Endometrial microvascular endothelial cells (primary cell): ENCODE measurements at regions not wholly inside any gene's neighbourhood (a gene's known extent, or its start where the extent isn't known, plus 50 kb on each side); places are given as distances from the start of the nearest gene placed in this dataset.

ENCODE experiments used
- in situ Hi-C: cut with HindIII; loops from 2 replicates; pipeline ENCODE4 v1.10.0; 2017; ENCODE audit warnings: low sequenced_read_pairs, low pct_unique_long_range_greater_than_20kb; ENCODE audit errors: inconsistent ontology term

DNA sequence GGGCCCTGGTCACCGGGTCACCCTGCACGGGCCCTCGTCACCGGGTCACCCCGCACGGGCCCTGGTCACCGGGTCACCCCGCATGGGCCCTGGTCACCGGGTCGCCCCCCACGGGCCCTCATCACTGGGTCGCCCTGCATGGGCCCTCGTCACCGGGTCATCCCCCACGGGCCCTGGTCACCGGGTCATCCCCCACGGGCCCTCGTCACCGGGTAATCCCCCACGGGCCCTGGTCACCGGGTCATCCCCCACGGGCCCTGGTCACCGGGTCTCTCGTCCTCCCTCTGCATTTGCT is 77.6 kb downstream of the RIPK4 start:
- in situ Hi-C loops = no loop called here

DNA sequence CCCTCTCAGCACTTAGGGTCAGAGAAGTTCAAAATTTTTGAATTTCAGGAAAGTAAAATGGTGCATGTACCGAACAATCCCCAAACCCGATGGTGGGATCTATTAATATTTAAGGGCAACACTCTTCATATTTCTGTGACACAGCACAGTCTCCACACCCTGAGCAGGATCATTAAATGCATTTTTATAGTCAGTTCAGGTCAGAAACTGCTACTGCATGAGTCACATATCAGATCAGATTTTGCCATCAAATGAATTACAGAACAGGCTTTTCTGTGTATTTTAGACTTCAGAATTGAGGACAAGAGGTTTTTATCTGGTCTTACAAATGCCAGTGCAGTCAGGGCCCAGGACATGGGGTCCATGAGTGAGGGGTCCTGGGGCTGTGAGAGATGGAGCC is 79.2 kb downstream of the RIPK4 start:
- in situ Hi-C loops = no loop called here

DNA sequence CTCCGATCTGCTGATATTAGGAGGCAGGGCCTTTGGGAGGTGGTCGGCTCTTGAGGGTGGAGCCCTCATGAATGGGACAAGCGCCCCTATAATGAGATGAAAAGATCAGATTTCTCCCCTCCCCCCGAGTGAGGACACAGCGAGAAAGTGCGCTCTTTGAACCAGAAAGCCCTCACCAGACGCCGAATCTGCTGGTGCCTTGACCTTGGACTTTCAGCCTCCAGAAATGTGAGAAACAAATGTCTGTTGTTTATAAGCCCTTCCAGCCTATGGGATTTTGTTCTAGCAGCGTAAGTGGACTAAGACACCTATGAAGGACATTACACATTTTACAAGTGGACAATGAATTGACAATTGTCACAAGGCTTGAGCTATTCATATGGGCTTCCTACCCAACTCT is 80.2 kb downstream of the RIPK4 start:
- in situ Hi-C loops = no loop called here

DNA sequence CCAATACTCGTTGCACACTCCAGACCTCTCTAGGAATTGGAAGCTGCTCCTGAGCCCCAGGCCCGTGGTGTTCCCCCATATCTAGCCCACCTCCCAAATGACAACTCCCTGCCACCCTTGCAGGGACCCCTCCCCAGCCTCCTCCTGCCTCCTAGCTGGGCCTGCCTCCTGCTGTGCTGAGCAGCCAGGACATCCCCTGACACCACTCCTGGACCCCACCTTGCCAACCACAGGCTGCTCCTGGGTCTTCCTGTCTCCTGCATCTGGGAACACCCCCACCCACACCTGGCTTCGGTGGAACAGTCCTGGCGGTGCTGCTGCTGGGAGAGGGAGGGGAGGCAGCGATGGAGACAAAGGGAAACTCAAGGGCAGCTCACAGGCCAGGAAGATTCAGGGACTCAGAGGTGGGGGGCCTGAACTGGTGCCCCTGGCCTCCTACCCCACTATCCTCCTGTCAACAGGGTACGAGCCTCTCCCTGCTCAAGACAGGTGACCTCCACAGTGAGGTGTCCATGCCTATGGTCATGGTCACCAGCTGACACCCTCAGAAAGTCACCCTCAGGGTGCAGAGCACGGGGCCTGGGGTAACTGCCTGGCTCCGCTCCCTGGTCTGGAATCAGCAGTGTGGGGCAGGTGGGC is 81.2 kb downstream of the RIPK4 start:
- in situ Hi-C loops = no loop called here

DNA sequence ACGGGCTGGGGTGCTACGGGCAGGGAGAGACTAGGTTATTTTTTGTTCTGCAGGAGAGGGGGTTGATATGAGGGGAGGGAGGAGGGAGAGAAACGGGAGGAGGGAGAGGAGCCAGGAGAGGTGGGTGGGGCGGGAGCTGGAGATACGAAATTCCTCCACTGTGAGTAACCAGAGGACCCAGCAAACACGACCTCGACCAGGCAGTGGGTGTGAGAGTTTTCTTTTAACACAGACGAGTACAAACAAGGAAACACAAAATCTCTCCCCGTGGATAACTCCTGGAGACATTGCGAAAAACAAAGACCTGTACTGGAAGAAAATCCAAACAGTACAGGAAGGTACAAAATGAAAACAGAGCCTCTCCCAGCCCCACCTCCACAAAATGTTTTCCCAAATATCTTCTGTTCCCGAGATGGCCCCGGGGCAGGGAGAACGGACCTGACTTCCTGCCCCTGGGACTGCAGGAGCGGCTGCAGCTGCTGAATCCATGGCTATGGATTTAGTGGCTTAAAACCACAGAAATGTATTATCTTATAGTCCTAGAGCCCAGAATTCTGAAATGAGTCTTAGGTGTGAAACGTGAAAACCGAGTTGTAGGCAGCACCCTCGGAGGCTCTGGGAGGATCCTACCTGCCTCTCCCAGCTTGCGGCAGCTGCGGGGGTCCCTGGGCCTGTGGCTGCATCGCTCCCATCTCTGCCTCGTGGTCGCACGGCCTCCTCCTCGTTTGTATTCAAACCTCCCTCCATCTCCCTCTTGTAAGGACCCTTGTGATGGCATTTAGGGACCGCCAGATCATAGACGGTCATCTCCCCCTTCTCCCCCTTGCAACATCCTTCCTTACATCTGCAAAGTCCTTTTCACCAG is 82.2 kb downstream of the RIPK4 start:
- in situ Hi-C loops = no loop called here

DNA sequence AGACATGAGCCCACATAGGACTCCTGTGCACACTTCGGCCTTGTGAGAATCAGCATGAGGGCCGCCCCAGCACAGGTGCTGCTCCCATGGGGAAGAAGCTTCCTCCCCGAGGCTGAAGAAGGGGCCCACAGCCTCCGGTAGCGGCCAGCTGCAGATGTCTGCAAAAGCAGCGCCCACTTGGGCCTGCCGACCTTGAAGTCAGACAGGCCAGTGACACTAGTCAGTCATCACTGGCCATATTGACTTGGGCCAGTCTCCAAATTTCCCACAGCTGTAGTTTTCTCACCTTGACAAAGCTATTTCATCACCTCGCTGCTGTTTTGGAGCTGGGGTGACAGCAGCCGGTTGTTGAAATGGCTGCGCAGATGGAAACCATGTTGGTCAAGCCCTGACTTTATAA is 83.0 kb downstream of the RIPK4 start:
- in situ Hi-C loops = no loop called here

DNA sequence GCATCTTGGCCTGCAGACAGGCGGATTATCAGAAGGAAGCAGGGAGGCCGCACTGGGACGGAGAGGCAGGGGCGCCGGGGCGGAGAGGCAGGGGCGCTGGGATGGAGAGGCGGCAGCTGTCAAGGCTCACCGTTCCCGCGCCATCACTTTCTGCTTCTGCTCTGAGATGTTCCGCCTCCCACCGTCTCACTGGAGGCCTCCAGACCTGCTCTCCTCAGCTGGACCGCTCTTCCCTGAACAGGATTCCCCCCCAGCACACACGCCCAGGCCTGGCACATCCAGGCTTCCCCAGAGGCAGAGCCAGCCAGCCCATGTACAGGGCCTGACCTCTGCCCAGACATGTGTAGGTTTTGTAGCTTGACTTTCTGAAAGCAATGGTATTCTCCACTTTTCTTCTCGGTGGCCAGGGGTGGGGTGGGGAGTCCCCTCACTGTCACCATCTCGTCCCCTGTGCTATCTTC is 84.1 kb downstream of the RIPK4 start:
- in situ Hi-C loops = no loop called here

DNA sequence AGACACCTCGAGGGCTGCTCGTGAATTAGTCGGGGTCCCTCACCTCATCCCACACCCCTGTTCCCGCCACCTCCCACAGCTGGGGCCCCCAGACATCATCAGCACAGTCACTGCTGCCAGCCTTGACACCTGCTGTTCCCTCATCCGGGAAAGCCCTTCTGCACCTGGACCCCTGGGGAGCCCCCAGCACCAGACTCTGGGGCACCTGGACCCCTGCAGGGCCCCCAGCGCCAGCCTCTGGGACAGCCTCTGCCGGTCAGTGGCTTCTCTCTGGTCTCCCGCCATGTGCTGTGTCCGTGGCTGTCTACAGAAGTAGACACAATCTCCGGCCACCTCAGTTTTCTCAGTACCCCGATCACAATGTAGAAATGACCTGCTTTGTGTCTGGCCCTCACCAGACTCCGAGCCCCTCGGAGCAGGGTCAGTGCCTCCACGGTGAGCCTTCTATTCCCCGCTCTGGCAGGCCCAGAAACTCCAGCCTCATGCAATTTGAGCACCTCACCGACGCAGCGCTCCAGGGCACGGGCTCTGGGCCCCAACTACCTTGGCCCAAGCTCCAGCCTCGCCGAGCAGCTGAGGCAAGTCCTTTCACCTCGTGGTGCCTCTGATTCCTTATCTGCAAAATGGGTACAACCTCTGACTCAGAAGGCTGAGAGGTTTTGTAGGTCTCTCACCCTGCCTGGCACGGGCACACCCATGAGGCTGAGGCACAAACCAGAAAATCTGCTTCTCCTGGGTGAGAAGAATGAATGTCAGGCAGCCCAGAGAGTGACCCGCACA is 84.7 kb downstream of the RIPK4 start:
- in situ Hi-C loops = no loop called here

DNA sequence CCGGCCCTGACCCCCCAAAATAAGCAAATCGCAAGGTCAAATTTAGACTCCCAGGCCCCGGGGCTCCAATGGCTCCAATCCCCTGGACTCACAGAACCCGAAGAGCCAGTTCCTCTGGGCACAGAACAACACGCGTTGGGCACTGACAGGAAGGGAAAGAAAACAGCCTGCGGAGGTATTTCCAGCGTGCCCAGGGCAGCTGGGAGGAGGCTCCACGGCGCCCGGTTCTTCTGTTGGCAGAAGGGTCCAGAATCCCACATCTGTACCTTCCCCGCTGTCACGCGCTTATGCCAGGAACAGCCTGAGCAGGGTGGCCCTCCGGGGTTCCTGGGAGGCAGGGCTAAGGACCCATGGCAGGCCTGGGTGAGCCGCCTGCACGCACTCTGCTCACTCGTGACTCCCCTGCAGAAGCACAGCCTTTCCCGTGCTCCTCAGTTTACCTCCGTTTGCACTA is 85.5 kb downstream of the RIPK4 start:
- in situ Hi-C loops = no loop called here

DNA sequence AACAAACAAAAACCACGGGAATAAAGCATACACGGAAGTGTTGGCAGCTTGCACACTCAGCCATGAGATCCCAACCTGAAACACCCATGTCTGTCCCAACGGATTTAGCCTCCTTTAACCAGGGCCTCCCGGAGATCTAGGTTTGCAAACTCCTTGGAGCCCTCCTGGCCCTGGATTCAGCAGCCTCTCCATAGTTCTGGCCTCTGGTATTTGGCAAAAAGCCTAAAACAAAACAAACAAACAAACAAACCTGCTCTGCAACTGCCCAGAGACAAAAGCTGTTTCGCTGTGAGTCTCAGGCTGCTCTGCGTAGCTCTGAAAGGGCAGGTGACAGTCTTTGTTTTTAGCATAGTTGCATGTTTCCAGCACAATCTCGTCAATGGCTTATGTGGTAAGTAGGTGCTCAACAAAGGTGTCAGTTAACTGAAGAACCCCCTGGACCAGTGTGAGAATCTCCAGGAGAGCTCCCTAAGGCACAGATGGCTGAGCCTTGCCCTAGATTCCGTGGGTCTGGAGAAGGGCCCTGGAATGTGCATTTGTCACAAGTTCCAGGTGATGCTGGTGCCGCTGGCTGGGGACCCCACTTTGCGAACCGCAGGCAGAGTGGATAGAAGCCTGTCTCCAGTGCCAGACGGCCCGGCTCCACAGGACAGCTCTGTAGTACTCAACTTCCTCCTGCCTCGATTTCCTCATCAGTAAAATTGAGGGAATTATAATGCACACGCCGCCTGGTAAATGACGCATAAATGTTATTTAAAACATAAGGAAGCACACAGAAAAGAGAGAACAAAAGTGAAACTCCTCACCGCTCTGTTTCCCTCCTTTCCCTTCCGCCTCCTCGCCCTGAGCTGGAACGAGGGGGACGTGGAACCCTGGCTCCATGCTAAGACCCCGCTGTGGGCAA is 86.2 kb downstream of the RIPK4 start:
- in situ Hi-C loops = no loop called here

DNA sequence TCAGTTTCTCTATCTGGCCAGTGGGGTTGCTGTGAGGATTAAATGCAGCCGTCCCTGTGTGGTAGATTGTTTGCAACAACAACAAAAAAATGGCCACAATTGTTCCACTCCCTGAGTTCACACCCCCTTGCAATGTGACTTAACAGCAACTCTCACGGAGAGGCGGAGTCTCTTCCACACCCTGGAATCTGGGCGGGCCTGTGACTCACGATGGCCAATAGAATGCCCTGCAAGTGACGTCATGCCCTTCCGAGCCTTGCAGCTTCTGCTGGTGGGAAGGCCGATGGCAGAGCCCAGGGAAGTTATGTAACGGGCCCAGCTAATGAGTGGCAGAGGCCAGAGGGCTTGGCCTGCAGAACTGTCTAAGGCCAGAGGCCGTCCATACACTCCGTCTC is 87.9 kb downstream of the RIPK4 start:
- in situ Hi-C loops = no loop called here

DNA sequence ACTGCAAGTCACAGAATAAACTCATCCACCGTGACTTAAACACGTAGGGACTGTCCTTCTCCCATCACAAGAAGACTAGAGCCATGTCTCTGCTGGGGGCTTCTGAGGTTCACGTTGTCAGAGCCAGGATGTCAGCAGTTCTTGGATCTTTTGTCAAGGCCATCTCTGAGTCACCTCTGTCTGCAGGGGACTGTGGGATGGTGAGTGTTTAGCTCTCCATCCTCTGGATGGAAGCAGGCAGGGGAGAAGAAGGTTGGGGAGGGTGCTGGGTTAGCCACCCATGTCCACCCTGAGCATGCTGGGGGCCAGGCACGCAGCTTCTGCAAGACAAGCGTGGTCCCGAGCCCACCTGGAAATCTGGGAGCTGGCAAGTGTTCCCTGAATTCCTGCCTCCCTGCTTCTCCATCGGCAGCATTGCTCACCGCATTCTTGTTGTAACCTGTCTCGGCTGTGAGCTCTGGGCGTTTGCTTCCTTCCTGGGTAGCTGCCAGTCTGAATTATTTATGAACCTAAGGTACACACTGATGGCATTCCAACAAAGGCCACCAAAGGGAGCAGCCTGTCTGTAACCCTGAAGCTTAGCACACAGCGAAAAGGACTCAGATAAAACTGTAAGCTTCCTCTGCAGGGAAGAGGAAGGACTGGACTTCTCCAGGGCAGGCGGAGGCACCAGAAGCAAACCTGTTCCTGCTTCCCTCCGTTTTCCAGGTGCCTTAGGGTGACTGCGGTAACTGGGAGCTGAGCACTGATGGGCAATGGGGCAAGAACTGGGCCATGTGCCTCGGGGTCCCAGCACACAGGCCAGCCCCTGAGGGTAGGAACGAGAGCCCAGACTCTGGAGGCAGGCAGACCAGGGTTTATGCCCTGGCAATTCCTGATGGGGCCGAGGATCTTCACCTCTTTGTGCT is 88.6 kb downstream of the RIPK4 start:
- in situ Hi-C loops = no loop called here

DNA sequence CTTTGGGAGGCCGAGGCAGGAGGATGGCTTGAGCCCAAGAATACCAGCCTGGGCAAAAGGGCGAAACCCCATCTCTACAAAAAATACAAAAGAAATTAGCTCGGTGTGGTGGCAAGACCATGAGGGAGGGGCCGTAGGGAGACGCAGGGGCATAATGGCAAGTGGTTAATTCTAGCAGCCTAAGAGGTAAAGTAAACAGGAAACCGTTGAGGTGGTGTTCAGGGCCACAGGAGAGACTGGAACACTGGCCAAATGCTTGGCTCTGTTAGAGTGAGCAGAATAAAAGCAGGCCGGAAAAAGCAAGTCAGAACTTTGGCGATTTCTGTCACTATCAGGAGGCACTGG is 89.2 kb downstream of the RIPK4 start:
- in situ Hi-C loops = no loop called here

DNA sequence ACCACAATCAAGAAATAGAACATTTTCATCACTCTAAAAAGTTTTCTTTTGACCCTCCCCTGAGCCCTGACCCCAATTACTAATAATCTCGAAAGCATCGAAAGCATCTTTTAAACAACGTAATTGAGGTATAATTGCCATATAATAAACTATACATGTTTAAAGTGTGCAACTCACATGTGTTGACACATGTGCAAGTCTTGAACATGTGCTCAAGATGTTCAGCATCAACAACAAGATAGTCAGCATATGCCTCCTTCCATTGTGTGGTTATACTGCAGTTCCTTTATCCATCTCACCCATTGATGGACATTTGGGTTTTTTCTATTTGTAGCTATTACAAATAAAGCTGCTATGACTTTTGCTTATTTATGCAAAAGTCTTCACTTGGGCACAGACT is 90.7 kb downstream of the RIPK4 start:
- in situ Hi-C loops = no loop called here

DNA sequence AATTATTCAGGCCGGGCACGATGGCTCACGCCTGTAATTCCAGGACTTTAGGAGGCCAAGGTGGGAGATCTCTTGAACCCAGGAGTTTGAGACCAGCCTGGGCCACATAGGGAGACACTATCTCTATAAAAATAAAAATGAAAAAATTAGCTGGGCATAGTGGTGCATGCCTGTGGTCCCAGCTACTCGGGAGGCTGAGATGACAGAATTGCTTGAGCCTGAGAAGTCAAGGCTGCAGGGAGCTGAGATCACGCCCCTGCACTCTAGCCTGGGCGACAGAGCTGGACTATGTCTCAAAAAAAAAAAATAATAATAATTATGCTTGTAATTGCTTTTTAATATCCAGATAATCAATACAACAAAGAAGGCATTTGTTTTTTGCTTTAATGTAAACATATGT is 91.3 kb downstream of the RIPK4 start:
- in situ Hi-C loops = no loop called here

DNA sequence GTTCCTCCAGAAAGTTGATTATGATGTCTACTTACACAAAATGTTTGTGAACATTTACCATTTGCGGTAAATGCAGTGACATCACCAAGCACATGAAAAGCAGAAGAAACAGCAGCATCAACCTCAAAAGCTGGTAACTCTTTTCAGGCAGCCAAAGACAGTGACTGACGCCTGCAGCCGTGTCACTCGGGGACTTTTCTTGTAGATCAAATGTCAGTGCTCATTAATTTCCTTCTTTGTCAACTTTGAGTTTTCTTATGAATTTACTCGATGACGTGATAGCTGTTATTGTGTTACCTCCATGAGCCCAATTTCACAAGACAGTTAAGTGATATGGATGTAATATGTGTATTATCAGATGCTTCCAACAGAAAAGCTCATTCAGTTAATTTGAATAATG is 92.5 kb downstream of the RIPK4 start:
- in situ Hi-C loops = no loop called here

DNA sequence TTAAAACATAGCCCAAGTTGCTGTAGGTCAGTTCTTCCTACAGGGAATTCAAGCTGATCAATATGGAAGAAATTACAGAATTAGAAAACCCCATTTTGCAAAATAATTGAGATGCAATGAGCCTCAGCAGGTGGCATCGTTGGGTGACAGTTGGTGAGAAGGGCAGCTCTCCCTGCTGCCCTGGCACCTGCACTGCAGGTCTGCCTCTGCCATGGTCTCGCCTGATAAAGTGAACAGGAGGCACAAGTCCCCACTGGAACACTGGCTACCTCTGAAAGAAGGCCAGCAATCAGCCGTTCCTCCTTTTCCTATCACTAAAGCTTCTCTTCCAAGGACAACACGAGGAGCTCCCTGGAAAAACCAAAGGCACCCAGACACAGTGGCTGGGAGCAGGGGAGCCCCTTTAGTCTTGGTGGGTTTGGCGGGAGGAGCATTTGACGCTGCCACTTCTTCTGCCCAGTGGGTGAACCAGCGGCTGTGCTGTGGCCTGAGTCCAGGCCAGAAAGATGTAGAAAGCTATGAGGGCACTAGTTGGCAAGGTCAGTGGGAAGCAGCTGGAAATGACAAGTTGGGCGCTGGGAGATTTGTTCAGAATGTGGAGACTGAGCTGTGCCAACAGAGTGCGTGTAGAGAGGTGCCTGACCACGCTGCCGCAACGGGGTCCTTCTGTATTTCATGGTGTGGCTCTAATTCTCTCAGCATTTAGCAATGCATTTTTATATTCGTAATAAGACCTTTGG is 93.1 kb downstream of the RIPK4 start:
- in situ Hi-C loops = no loop called here
